ENCODE measurements at regions not wholly inside any gene's neighbourhood (a gene's known extent, or its start where the extent isn't known, plus 50 kb on each side); places are given as distances from the start of the nearest gene placed in this dataset.

DNA sequence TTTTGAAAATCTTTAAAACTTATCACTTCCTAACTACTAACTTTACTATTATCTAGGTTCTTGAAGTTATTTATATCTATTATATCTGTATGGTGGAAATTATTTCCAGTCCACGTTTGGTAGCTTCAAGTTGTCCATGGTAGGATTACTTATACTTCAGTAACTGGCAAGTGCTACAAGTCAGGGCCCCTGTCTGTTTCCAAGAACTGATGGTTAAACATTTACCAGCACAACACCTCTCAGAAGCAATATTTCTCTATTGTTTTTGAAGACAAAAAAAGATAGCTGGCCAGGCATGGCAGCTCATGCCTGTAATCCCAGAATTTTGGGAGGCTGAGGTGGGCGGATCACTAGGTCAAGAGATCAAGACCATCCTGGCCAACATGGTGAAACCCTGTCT lies 240.4 kb upstream of the RHOBTB1 start:
- no peak for DNase-seq

DNA sequence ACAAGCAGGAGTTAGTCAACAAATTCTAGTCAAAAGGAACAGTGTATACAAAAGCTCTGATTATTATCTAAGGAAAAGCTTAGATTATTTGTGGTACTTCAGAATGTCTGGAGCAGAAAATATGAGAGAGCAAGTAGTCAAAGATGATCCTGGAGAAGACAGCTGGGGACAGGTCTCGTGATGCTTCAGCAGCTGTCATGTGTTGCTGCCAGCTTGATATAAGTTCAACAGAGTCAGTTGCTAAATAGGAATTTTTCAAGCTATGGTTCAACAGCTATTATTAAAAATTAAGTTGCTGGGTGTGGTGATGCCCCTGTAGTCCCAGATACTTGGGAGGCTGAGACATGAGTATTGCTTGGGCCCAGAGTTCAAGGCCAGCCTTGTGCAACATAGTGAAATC lies 240.0 kb upstream of the RHOBTB1 start:
- DNase-seq: no peak

DNA sequence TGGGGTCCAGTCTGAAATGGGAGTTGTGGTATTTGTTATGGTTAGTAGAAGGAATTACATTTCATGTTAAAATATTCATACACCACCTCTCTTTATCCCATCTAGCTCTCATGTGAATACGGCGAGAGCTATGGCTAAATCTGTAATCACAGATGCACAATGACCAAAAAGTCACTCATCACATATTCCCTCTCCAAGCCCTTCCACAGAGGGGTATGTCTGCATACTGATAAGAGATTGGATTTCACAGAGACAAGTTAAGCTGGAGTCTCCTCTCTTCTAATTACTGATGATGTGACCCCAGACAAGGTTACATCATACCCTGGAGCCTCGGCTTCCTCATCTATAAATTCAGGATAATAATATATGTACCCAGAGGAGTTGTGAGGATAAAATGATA lies 237.8 kb upstream of the RHOBTB1 start:
- no peak for DNase-seq

DNA sequence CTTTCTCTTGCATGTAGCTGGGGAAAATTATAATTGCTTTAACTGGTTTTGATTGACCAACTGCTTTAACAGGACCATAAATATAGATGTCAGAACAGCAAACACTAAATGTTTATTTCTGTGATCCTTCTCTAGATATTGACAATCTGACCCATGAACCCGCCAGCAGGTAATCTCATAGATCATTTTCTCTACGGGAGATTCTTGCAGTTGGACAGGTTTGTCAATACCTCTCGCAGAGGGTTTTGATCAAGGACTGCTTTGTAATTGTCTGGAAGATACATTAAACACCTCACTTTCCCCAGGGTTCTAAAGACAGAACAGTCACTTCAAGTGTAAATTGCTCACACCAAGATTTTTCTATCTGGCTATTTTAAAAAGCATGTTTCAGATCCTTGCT lies 235.8 kb upstream of the RHOBTB1 start:
- DNase-seq: no peak

DNA sequence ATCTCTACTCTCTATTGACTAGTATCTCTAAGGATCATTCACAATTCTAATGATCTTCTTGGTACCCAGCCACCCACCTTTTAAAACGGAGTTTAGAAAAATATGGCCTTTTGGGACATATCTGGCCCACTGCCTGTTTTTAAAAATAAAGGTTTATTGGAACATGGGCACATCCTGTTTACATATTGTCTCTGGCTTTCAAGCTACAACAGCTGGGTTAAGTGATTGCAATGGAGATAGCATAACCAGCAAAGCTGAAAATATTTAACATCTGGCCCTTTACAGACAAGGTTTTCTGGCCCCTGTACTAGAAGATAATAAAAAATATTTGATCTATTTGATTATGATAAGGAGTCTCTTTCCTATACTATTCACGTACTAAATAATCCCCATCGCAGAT lies 232.4 kb upstream of the RHOBTB1 start:
- no peak for DNase-seq

DNA sequence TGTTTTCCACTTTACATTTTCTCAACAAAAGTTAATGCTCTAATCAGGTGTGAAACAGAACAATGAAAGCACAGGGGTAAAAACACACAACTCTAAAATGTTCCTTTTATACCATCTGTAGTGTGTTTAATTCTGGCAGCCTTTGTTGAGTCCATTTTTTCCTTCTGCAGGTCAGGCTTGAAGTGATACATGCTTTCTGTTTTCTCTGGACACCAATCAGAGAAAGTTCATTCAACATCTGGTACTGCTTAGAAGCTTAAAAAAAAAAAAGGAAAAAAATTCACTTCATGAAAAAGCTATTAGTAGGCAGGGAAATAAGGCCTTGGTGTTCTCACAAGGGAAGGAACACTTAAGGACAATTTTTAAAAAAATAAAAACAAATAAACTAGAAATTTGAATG lies 231.3 kb upstream of the RHOBTB1 start:
- no peak for DNase-seq

DNA sequence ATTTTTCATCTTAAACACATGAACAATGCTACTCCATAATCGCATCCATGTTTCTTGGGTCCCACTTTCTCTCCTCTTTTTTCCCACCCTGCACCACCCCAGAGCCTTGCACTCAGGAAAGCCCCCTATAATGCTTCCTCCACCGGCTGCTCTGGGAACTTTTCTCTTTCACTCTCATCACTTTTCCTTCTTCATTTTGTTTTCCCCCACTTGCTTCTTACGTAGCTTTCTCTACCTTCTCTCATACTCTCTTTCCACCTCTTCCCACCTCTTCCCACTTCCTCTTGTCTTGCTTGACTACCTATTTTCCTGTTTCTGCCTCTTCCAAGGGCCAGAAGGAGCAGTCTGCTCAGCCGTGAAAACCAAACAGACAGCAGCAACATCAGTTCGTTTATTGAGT lies 229.5 kb upstream of the RHOBTB1 start:
- DNase-seq: no peak

DNA sequence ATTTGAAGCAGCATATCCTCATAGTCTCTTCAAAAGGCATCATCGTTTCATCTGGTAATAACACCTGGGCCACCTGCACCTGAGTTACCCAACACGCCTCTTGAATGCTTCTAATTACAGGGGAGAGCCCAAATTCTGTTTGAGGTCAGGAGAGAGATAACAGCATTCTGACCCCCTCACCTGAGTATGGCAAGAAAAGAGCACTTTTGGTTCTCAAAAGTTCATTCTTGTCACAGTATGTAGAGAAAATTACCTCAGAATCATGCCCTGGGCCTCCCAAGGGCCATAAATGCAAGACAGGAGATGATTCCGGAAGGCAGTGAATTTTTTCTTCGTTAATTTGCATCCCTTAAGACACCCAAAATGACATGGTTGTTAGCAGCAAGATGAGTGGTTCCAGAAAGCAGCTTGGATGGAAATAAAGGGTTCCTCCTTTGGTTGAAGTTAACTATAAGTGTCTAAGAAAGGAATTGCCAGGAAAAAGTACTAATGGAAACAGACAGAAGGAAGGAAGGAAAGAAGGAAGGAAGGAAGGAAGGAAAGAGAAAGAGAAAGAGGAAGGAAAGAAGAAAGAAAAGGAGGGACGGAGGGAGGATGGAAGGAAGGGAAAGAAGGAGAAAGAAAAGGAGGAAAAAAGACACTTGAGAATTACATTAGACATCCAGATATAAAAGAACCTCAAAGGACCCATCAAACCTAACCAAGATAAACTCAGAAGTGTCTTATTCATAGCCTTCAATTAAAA lies 228.4 kb upstream of the RHOBTB1 start:
- no peak for DNase-seq

DNA sequence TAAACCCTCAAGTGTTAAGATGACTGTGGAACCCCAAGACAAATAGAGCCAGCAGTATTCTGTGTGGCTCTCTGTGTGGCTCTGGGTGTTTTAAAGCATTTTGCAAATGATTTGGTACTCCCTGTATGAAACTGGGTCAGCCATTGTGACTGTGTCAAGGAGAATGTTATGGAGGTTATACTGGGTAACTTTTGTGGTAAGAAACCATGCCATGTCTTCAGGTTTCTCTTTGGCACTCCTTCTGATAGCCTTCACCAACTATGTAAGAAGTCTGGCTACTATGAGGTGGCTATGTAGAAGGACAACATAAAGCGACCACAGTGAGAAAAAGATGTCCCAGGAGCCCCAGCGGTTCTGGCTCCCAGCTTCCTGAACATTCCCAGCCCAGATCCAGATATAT lies 226.6 kb upstream of the RHOBTB1 start:
- DNase-seq: no peak

DNA sequence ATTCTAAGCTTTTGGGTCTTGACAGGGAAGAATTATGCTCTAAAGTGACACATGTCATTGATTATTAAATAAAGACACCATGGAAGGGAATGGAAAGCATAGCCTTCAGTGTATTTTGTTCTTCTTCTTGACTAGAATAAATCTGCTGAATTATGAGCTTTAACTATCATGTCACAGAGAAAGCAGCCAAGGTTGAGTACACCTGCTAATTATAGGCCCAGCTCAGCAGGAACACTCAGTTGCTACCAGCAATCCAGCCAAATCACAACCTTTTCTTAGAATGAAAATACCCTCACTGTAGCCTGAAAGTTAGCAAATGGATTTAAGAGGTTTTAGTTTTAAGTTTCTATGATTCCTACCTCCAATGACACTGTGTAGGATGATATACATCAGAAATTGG lies 225.3 kb upstream of the RHOBTB1 start:
- no peak for DNase-seq

DNA sequence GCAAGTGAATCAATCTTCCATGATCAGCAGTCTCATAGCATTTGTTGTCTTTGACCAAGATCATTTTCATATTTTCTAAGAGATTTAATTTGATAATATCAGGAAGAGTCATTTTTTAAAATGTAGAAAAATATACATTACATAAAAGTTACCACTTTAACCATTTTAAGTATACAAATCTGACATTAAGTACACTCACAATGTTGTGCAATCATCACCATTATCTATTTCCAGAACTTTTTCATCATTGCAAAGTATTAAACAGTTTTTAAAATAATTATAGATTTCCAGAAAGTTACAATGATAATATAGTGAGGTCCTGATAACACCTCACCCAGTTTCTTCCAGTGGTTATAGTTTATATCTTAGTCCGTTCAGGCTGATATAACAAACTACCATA lies 222.5 kb upstream of the RHOBTB1 start:
- no peak for DNase-seq

DNA sequence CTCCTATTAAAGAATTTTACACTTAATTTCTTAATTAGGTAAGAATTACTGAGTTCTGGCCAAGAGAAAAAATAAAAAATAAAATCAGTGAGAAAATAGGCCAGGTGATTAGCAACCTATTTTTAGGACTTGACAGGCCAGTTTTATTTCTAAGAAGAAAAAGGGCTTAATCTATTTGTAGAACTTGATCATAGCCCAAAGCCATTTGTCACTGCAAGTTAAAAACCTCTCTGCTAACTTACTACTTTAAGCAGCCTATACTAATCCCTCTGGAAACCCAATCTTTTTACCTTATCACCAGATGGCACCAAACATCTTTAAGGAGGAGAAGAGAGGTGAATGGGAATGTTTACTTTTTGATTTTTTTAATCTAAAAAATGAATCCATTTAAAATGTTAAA lies 222.1 kb upstream of the RHOBTB1 start:
- DNase-seq: no peak

DNA sequence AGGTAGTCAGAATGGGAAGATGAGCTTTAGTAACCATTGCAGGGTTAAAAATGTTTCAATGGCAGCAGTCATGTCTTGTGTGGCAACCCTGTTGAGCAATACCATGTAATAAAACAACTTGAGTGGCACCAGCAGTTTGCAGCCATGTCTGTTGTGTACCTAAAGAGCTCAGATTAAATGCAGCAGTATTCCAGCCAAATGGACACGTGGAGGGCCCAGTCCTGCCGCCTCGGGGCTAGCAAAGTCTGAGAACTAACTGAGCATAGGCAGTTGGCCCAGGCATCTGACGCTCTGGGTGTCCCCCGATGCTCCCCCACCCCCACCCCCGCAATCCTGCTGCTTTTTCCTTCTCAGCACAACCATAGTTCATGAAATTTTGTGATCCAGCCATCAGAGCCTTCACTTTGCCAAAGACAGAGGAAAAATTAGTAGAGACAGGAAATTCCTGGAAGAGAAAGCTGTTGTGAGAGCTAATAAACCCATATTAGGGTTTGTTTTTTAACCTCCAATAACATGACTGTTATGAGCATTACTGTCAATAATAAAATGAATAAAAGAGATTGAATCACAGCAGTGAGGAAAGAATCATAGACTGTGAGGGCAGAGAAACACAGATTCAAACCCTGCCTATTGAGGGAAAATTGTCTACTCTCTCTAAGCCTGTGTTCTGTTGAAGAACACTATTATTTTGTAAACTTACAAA lies 220.6 kb upstream of the RHOBTB1 start:
- DNase-seq: no peak

DNA sequence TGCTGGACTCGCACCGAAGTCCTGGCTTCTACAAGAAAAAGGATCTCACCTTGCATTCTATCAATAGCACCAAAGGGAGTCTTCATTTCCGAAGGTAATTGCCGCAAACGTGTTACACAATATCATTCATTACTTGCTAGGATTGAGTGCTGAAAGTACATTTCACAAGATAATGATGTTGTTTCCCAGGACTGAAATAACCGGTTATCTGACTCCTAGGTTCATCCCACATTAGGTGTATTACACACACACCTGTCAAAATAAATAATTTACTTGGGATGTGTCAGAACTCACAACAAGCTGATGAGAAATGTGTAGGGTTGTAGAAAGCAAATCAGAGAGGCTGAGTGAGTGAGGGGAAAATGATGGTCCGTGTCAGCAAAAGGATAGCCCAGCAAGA lies 219.4 kb upstream of the RHOBTB1 start:
- DNase-seq: no peak

DNA sequence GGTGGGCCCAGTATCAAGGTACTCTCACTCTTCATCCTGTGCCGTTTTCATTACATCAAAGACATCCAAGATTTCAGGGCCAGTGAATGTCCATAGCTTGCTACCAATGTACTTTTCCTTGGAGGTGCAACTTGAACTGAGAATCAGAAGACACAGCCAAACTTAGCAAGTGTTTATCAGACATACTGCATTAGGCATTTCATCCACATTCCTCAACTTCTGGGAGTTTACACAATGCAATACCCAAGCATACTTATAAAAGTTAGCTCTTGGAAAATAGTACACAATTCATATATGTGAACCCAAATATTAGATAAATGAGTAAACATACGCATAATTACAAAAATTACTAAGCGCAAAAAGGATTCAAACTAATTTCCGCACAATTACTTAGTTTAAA lies 216.3 kb upstream of the RHOBTB1 start:
- no peak for DNase-seq

DNA sequence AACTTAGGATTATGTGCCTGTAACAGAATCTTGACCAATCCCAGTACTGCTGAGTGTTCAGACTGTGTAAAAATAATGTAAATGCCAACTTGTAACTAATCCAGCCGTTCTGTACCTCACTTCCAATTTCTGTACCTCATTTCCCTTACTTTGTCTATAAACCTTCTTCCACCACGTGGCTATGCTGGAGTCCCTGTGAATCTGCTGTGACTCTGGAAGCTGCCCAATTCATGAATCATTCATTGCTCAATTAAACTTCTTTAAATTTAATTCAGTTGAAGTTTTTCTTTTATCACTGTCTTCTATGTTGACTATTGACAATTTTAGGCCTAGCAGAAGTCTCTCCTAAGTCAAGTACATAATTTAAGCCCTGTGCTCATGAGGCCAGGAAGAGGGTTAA lies 215.3 kb upstream of the RHOBTB1 start:
- DNase-seq: no peak

DNA sequence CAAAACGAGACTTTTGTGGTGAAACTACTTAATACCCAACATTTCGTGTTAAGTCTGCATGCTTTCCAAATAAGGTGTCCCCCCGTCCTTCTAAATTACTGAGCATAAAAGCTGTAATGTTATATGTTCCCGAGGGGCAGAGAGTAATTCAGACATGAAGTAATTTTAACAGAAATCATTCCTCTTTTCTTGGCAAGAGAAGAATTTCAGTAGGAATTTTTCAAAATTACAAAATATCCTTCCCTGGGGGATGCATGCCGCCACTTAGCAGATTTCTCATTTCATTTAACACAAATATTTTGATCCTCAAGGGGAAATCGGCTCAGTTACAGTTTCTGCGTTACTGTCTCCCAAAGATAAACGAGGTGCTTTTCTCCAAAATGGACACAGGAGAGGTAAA lies 213.2 kb upstream of the RHOBTB1 start:
- DNase-seq: no peak

DNA sequence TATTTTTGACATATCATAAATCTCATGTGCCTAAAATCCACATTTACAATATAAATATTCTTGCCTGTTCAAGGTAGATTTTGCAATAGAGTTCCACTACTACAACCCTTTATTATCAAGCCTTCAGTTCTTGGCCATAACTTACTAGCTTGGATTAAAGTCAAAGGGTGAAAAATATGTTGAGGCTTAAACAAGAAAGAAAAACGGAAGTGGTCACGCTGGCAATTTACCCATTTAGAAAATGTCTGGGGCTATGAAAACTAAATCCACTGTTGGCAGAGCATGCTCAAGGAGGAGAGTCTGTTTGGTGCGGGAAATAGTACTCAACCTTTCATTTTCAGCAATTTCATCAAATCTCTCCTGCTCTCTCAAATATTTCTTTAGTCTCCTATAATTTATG lies 209.8 kb upstream of the RHOBTB1 start:
- no peak for DNase-seq

DNA sequence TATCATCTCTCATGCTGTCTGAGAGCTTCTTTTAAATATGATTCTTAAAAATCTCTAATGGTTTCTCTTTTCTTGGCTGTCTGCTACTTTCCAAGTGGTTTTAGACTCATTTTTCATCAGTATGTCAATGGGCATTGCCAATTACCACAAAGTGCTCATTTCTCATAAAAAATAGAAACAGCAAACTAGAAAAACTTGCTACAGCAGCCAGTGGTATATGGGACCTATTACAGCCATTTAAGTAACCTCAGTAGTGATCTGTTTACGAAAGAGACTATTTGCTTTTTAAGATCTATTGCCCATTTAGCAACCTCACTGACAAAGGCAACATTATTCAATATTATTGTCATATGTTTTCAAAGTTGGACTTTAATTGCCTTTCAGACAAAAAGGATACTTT lies 207.1 kb upstream of the RHOBTB1 start:
- DNase-seq: no peak

DNA sequence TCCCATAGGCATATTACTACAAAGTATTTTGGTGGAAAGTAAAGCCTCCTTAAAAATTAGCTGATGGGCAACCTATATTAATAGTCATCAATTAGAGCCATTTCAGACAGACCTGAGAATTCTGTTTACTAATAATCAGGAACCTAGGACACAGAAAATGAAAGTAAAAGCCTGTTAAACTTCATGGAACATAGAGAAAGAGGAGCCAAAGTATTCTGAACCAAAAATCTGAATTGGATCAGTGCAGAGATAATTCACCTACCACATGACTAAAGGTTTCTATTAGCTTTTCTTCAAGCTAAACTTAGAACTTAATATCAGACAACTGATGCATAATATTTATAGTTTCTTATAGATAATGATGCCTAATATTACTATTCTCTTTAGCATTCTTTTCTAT lies 204.5 kb upstream of the RHOBTB1 start:
- DNase-seq: no peak

DNA sequence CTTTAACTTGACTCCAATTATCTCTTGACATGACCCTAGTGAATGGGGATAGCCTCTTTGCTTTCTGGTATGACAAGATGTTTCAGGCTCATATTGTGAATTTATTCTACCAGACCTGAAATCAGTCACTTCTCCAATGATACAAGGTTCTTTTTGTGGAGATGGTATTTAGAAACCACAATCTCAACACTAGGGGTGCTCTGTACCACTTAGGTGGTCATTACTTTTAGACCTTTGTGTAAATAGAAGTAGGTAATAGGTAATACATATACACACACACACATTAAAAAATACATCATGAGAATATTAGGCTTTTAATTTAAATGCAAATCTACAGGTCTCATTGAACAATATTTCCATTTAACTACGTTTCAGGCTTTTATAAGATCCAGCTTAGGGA lies 199.0 kb upstream of the RHOBTB1 start:
- no peak for DNase-seq

DNA sequence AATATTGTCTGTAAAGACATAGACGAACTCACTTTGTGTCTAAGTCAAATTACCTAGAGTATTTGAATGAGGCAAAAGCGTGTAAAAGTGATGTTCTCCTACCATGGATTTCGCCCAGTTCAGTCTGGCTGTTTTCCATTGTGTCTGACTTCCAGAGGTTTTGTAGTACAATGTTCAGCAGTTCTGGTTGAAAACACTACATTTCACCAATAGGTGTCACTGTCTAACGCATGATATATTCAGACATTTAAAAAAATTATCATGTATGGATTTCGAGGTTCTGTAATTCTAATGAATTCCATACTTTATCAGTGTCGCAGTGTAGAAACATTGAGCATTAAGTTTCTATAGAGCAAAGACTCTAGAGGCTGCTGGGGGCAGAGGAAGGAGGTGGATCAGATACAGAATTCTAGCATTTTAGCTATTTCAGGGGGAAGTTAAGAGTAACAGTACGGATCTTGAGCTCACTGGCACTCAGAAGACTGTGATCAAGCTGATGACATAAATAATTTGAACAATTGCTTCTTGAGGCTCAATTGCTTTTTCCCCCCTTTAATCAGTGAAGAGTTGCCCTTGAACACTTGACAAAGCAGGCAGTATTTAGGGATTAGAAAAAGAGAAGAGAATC lies 196.9 kb upstream of the RHOBTB1 start:
- peak; percentile 41 for DNase-seq

DNA sequence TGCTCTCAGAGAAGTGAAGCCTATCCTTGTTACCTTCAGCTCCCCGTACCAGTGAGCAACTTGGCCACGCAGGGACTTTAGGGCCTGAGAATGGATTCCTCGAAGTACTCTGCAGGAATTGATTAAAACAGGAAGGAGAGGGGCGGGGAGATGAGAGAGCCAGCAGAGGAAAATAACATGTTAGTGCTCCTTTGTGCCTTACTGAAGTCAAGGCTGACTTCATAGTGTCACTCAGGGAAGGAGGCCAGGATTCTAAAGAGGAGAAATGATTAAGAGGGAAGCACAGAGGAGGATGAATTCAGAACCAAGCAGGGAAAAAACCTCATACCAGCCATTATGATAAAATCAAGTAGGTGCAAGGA lies 195.6 kb upstream of the RHOBTB1 start:
- no peak for DNase-seq

DNA sequence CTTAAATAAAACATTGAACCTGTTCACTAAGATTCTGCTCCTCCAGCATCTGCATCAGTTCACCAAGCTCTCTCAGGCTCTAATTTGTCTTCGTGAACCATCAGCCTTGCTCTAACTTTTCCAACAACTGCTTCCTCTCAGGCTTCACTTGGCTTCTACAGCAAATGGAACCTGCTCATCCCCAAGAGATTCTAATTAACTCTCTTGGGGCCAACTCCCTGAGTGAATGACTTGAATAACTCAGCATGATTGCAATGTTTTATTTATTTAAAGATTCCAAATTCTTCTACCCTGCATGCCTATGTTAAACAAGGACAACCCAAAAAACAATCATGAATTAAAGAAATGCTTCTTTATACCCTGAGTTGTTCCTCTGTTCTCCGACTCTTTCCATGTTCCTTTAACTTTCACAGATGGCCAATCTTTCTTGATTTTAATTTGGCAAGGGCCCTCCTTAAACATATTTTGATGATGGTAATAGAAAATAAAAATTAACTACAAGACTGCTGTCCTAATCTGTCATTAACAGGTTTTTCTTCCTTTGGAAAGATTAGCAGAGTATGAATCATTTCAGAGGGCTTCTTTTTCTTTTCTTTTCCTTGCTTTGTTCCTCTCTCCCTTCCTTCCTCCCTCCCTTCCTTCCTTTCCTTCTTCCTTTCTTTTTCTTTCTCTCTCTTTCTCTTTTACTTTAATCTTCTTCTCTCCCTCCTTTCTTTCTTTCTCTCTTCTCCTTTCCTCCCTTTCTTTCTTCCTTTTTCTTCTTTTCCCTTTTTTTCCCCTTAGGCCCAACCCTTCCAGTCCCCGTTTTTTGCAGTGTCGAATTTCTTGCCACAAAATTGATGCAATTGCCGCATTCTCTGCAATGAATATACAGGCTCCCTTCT lies 195.0 kb upstream of the RHOBTB1 start:
- no peak for DNase-seq

All from NCI-H526 treated with DMSO at 0.1 percent for 48 hours (cell line).